ENCODE measurements at regions not wholly inside any gene's neighbourhood (a gene's known extent, or its start where the extent isn't known, plus 50 kb on each side); places are given as distances from the start of the nearest gene placed in this dataset.

GRCh38 chr9:79189511-79189924 lies 382.2 kb upstream of the TLE4 start:
- no peak for DNase-seq

- no peak for DNase-seq
These were observed 378.8 kb upstream of the TLE4 start for GRCh38 chr9:79193001-79193400.

- DNase-seq: no peak
These were observed 378.1 kb upstream of the TLE4 start for GRCh38 chr9:79193501-79194223.

- no peak for DNase-seq
These were observed 375.9 kb upstream of the TLE4 start for GRCh38 chr9:79195879-79196278.

GRCh38 chr9:79196606-79197005 lies 375.2 kb upstream of the TLE4 start:
- no peak for DNase-seq

GRCh38 chr9:79200336-79200735 lies 371.4 kb upstream of the TLE4 start:
- DNase-seq: no peak

- no peak for DNase-seq
These were observed 370.1 kb upstream of the TLE4 start for GRCh38 chr9:79201636-79202035.

- DNase-seq: no peak
These were observed 362.9 kb upstream of the TLE4 start for GRCh38 chr9:79208791-79209396.

- DNase-seq: no peak
These were observed 361.1 kb upstream of the TLE4 start for GRCh38 chr9:79210541-79211243.

- no peak for DNase-seq
These were observed 358.2 kb upstream of the TLE4 start for GRCh38 chr9:79213417-79214125.

- no peak for DNase-seq
These were observed 355.9 kb upstream of the TLE4 start for GRCh38 chr9:79215821-79216220.

GRCh38 chr9:79220251-79220650 lies 351.5 kb upstream of the TLE4 start:
- DNase-seq: no peak

- DNase-seq: no peak
These were observed 351.1 kb upstream of the TLE4 start for GRCh38 chr9:79220666-79221065.

GRCh38 chr9:79221084-79221483 lies 350.7 kb upstream of the TLE4 start:
- no peak for DNase-seq

- no peak for DNase-seq
These were observed 349.3 kb upstream of the TLE4 start for GRCh38 chr9:79222483-79222882.

GRCh38 chr9:79224672-79225433 lies 346.9 kb upstream of the TLE4 start:
- DNase-seq: no peak

GRCh38 chr9:79233542-79233941 lies 338.2 kb upstream of the TLE4 start:
- no peak for DNase-seq

GRCh38 chr9:79236466-79236865 lies 335.3 kb upstream of the TLE4 start:
- DNase-seq: no peak

GRCh38 chr9:79237861-79238260 lies 333.9 kb upstream of the TLE4 start:
- no peak for DNase-seq

- DNase-seq: no peak
These were observed 331.0 kb upstream of the TLE4 start for GRCh38 chr9:79240774-79241173.

GRCh38 chr9:79242489-79242888 lies 329.3 kb upstream of the TLE4 start:
- no peak for DNase-seq

- DNase-seq: no peak
These were observed 325.6 kb upstream of the TLE4 start for GRCh38 chr9:79246170-79246569.

GRCh38 chr9:79247021-79247420 lies 324.7 kb upstream of the TLE4 start:
- no peak for DNase-seq
